HCT116 (cell line): ENCODE measurements at regions not wholly inside any gene's neighbourhood (a gene's known extent, or its start where the extent isn't known, plus 50 kb on each side); places are given as distances from the start of the nearest gene placed in this dataset.

ENCODE experiments used
- CTCF ChIP-seq, 3 experiments: fragments of 200-600 bp in 1 of 3; sonication (generic) in 1 of 3; IDR thresholded peaks in 2 of 3; conservative IDR thresholded peaks in 1 of 3; 2 replicates each; pipeline ENCODE4 v1.5.1; 2012 to 2017; ENCODE audit warnings: low read depth in 2 of 3, low read length in 2 of 3, antibody characterized with exemption in 1 of 3, borderline replicate concordance in 1 of 3, control low read depth in 1 of 3, mild to moderate bottlenecking in 1 of 3, mixed read lengths in 1 of 3, mixed run types in 1 of 3, moderate library complexity in 1 of 3; ENCODE audit not compliant: insufficient read depth in 1 of 3
- POLR2A ChIP-seq: IDR thresholded peaks from 2 replicates; pipeline ENCODE4 v1.7.0; 2011; ENCODE audit warnings: borderline replicate concordance; ENCODE audit not compliant: insufficient read depth, insufficient read length; ENCODE audit errors: extremely low read depth
- SIN3A ChIP-seq: IDR thresholded peaks from 2 replicates; pipeline ENCODE4 v1.6.1; 2012; ENCODE audit warnings: low read depth
- SRF ChIP-seq: IDR thresholded peaks from 2 replicates; pipeline ENCODE4 v1.6.1; 2012; ENCODE audit warnings: low read depth

- TF ChIP-seq POLR2A (no peak), CTCF (IDR thresholded peaks at IDR 0.05 in 2 of 3, conservative IDR thresholded peaks at IDR 0.05 in 1 of 3; ENCODE audit: borderline replicate concordance in 1 of 3, insufficient read depth in 1 of 3, low read depth in 2 of 3, low read length in 2 of 3) (no peak), SIN3A (no peak), SRF (no peak)
These were observed 654.4 kb downstream of the IQCM start for GRCh38 chr4:149161247-149161646.
